Muscle layer of colon (tissue), 2 donors: ENCODE measurements at regions not wholly inside any gene's neighbourhood (a gene's known extent, or its start where the extent isn't known, plus 50 kb on each side); places are given as distances from the start of the nearest gene placed in this dataset.

Experiments
- H3K27ac ChIP-seq: one replicate; pipeline ENCODE4 v1.7.0; 2013; ENCODE audit warnings: low read depth, mild to moderate bottlenecking, low read length, moderate library complexity
- H3K27me3 ChIP-seq, 2 donors: one replicate each; pipeline ENCODE4 v1.7.0; 2013; ENCODE audit warnings: low read length in 2 of 2, mild to moderate bottlenecking in 2 of 2; ENCODE audit not compliant: insufficient read depth in 2 of 2, control insufficient read depth in 1 of 2
- H3K36me3 ChIP-seq: one replicate; pipeline ENCODE4 v1.7.0; 2013; ENCODE audit warnings: mild to moderate bottlenecking, low read length; ENCODE audit not compliant: insufficient read depth
- H3K4me1 ChIP-seq: one replicate; pipeline ENCODE4 v1.7.0; 2013; ENCODE audit warnings: mild to moderate bottlenecking, low read length; ENCODE audit not compliant: insufficient read depth
- H3K4me3 ChIP-seq, 2 donors: one replicate each; pipeline ENCODE4 v1.7.0; 2013; ENCODE audit warnings: low read length in 2 of 2, low read depth in 1 of 2, mild to moderate bottlenecking in 1 of 2, moderate library complexity in 1 of 2
- H3K9ac ChIP-seq: one replicate; pipeline ENCODE4 v1.7.0; 2013; ENCODE audit warnings: low read length
- H3K9me3 ChIP-seq: one replicate; pipeline ENCODE4 v1.7.0; 2013; ENCODE audit warnings: mild to moderate bottlenecking, low read length
- donor health status: abdominal sarcoma.
- donor health status: Adenocarcinoma of cecum.

DNA sequence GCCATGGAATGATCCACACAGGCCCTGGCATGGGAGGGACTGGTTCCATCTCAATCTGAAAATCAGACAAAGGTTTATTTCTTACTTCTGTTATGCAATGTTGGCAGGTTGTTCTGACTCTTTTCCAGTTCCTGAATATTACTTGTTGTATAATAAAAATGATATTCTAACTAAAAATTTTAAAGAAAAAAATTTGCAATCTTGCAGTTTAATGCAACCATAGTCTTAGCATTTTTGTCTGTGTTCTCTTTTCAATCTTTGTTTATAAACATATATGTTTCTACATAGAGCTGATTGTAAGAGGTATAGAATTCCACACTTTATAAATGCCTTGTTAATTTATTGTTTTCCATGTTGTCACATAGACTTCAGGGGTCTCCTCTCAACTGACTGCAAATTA, 143.4 kb downstream of the RPIA start:
- H3K9me3 ChIP-seq = no peaks in the 10 kb centered on the region
- no peaks in the 10 kb centered on the region for H3K27me3 ChIP-seq
- H3K4me3 ChIP-seq = no peak overlapping the region
- H3K27ac ChIP-seq = no peak overlapping the region
- no peaks in the 10 kb centered on the region for H3K36me3 ChIP-seq
- H3K4me1 ChIP-seq = no peaks in the 10 kb centered on the region
- no peak overlapping the region for H3K9ac ChIP-seq

DNA sequence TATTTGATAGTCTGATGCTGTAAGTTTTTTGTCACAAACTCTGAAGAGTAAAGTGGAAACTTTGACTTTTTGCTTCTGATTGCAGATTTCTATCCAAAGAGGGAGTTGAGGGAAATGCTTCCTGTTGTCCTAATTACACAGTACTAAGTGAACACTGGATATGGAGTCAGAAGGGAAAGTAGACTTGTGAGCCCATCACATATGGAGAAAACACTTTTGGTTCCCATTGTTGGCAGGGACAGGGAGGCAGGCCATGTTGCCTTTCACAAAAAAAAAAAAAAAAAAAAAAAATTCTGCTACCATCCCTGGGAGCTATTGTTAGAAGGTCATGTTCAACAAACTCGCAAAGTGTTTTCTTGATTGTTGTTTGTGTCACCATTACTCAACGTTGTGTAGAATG, 144.3 kb downstream of the RPIA start:
- Histone ChIP-seq H3K9me3 (no peaks in the 10 kb centered on the region), H3K4me3 (no peak overlapping the region), H3K27me3 (no peaks in the 10 kb centered on the region), H3K27ac (no peak overlapping the region), H3K36me3 (no peaks in the 10 kb centered on the region), H3K9ac (no peak overlapping the region), H3K4me1 (no peaks in the 10 kb centered on the region)

GRCh38 chr2:88836351-88836750, 144.9 kb downstream of the RPIA start:
- Histone ChIP-seq H3K27me3 (no peaks in the 10 kb centered on the region), H3K4me3 (no peak overlapping the region), H3K36me3 (no peaks in the 10 kb centered on the region), H3K4me1 (no peaks in the 10 kb centered on the region), H3K27ac (no peak overlapping the region), H3K9me3 (no peaks in the 10 kb centered on the region), H3K9ac (no peak overlapping the region)

DNA sequence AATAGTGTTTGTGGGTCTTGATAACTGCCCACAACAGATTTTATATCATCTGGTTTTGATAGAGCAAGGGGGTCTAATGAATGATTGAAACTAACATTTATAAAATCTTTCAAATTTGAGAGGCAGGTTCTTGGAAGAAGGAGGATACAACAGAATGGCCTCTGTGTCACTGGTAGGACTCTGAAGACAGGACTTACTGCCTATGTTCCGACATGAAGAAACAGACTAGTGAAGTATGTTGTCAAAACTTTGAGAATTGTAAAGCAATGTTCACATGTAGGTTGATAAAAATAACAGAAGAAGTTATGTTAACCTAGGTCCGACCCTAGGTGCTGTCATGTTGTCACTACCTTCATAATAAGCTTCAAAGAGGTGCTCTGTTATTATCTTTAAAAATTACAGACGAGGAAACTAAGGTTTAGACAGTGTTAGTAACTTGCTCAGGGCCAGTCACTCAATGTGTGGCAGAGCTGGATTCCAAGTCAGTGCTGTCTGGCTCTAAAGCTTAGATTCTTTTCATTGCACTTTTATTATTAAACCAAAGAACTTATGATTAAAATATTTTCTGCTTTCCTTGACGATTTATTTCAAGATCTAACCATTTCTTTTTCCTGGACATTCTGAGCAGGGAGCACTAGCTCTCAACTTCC, 146.2 kb downstream of the RPIA start:
- H3K27me3 ChIP-seq = no peaks in the 10 kb centered on the region

GRCh38 chr2:88838165-88838635, 146.7 kb downstream of the RPIA start:
- H3K9me3 ChIP-seq = no peaks in the 10 kb centered on the region

More for the DNA sequence above, 146.2 kb downstream of the RPIA start:
- no peaks in the 10 kb centered on the region for H3K4me1 ChIP-seq
- H3K4me3 ChIP-seq = no peak overlapping the region
- no peak overlapping the region for H3K27ac ChIP-seq
- no peaks in the 10 kb centered on the region for H3K9me3 ChIP-seq
- no peak overlapping the region for H3K9ac ChIP-seq
- H3K36me3 ChIP-seq = no peaks in the 10 kb centered on the region

GRCh38 chr2:88841224-88841929, 149.9 kb downstream of the RPIA start:
- Histone ChIP-seq H3K9ac (no peak overlapping the region), H3K4me3 (no peak overlapping the region), H3K9me3 (no peaks in the 10 kb centered on the region), H3K27me3 (no peaks in the 10 kb centered on the region), H3K4me1 (no peaks in the 10 kb centered on the region), H3K36me3 (no peaks in the 10 kb centered on the region), H3K27ac (no peak overlapping the region)

More at GRCh38 chr2:88838165-88838635, 146.7 kb downstream of the RPIA start:
- no peak overlapping the region for H3K9ac ChIP-seq
- H3K36me3 ChIP-seq = no peaks in the 10 kb centered on the region
- H3K4me1 ChIP-seq = no peaks in the 10 kb centered on the region
- no peak overlapping the region for H3K4me3 ChIP-seq
- H3K27ac ChIP-seq = no peak overlapping the region
- no peaks in the 10 kb centered on the region for H3K27me3 ChIP-seq

- H3K9me3 ChIP-seq = no peaks in the 10 kb centered on the region
- no peak overlapping the region for H3K4me3 ChIP-seq
- H3K36me3 ChIP-seq = no peaks in the 10 kb centered on the region
- no peak overlapping the region for H3K27ac ChIP-seq
- H3K27me3 ChIP-seq = no peaks in the 10 kb centered on the region
- H3K9ac ChIP-seq = no peak overlapping the region
- H3K4me1 ChIP-seq = no peaks in the 10 kb centered on the region
These were observed 151.4 kb downstream of the RPIA start for GRCh38 chr2:88842656-88843460.

DNA sequence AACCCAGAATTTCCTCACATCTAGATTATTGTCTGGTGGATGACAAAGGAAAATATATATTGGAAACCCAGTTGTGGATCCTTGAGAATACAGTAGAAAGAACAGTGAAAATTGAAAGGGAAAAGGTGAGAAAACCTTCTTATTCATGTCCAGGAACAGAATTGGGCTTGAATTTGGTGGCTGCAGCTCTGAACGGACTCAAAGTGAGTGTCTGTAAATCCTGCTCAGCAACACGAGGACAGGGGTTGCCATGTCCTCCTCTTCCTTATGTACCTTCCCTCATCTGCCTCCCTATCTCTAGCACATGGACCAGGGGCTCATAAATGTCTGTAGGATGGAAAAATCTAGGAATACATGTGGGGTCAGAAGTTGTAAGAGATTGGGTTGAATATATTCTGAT, 152.2 kb downstream of the RPIA start:
- H3K27ac ChIP-seq = no peak overlapping the region
- no peaks in the 10 kb centered on the region for H3K27me3 ChIP-seq
- no peak overlapping the region for H3K4me3 ChIP-seq
- no peaks in the 10 kb centered on the region for H3K4me1 ChIP-seq
- H3K9me3 ChIP-seq = no peaks in the 10 kb centered on the region
- H3K36me3 ChIP-seq = no peaks in the 10 kb centered on the region
- H3K9ac ChIP-seq = no peak overlapping the region

DNA sequence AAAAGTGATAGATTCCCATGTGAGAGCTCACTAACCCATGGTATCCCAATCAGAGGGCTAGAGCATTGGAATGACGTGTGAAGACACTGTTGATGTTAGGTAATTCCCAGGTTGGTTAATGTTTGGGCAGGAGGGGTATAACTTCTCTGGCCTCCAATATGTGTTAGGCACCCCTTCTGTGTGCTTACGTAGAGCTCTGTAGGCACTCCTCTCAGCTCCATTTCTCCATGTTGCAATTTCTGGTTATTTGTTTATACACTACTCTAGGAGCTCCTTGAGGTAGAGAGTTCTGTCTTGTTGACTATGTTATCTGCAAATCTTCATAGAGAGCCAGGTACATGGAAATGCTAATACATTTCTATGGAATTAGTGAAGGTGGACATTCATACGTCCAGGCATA, 153.5 kb downstream of the RPIA start:
- Histone ChIP-seq H3K9ac (no peak overlapping the region), H3K27ac (no peak overlapping the region), H3K4me1 (no peaks in the 10 kb centered on the region), H3K27me3 (no peaks in the 10 kb centered on the region), H3K36me3 (no peaks in the 10 kb centered on the region), H3K9me3 (no peaks in the 10 kb centered on the region), H3K4me3 (no peak overlapping the region)

DNA sequence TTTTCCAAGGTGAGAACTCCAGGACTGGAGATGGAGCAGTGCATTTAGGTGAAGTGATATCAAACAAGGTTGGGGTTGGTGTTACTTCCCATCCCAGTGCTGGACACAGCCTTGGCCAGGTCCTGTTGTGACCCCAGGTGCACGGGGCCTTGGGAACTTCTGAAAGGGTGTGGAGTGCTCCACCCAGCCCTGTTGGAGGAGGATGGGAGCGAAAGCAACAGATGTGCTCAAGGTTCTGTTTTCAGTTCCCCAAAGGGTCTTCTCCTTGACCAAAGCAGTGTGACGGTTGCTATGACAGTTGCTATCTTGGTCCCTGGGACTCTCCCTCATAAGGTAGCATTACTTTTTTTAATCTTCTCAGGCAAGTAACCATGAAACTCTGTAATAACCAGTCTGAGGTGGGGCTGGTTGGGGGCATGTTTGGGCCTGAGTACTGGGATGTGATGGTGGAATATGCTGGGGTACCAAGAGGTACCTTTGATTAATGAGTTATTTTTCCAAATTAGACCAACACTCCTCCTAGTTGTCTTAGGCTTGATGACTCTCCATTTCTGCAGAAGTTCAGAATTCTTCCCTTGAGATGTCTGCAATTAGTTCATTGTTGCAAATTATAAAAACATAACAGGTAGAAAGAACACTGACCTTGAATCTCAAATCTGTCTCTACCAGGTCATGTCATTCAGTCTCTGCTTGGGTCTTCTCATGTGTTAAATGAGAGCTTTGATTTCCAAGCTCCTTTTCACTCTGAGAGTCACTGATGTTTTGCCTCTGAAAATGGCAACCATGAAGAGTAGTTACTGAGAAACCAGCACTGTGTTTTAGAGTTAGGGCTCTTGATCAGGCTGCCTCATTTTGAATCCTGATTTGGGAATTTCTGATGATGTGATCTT, 154.5 kb downstream of the RPIA start:
- H3K9ac ChIP-seq = no peak overlapping the region
- no peaks in the 10 kb centered on the region for H3K27me3 ChIP-seq
- no peak overlapping the region for H3K4me3 ChIP-seq
- no peaks in the 10 kb centered on the region for H3K36me3 ChIP-seq
- no peak overlapping the region for H3K27ac ChIP-seq
- no peaks in the 10 kb centered on the region for H3K9me3 ChIP-seq
- no peaks in the 10 kb centered on the region for H3K4me1 ChIP-seq
